ENCODE measurements at regions not wholly inside any gene's neighbourhood (a gene's known extent, or its start where the extent isn't known, plus 50 kb on each side); places are given as distances from the start of the nearest gene placed in this dataset.

DNA sequence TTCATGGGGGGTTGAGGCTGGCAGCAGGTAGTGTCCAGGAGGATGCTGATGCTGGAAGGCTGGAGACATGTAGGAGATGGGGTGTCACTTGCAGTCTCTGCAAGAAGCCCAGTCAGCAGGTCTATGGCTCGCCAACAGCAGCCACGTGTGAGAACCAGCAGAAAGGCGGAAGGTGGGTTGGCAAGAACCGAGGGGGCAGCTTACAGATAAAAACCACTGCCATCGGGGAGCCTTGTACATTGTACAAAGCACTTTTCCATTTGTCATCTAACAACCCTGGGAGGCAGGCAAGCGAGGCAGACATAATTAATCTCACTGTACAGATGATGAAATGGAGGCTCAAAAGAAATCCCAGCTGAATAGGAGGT is 167.2 kb downstream of the KCNA5 start:
- TF ChIP-seq CTCF (IDR thresholded peaks at IDR 0.05; ENCODE audit: low read length) (no peak), EZH2 (IDR thresholded peaks at IDR 0.05; ENCODE audit: borderline replicate concordance, low read length) (no peak)
